T-helper 2 cell (primary cell): ENCODE measurements at regions not wholly inside any gene's neighbourhood (a gene's known extent, or its start where the extent isn't known, plus 50 kb on each side); places are given as distances from the start of the nearest gene placed in this dataset.

Source experiments
- DNase-seq, 5 experiments: peaks; one replicate each; pipeline versions ENCODE4 v3.0.0 to v3.0.0-alpha.2; 2012 to 2022

DNA sequence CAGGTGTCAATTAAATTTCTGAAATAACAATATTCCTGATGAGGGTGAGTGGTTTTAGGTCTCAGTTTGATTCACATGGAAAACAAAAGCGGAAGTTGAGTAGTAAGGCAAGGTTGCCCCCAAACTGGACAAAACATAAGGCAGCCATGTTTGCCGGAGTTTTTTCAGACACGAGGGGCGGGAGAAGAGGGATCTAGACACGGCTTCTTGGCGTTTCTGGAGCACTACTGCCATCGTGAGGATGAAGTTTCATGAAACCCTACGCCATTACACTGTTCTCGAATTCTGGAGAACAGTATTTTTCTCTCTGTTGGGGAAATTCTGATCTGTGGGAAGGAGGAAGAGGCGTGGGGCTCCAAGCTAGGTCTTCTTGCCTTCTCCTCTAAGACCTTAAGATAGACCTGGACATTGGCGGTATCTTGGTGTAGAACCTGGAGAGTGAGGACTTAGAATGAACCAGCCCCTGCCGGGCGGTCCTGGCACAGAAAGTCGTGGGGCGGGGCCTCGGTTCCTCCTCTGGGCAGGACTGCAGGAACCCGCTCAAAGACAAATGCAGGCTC, 160.3 kb downstream of the OR13H1 start:
- DNase-seq = peak in 1 of 5 experiments; percentile 79

- no peak for DNase-seq
These were observed 165.7 kb downstream of the OR13H1 start for GRCh38 chrX:131709553-131709952.

DNA sequence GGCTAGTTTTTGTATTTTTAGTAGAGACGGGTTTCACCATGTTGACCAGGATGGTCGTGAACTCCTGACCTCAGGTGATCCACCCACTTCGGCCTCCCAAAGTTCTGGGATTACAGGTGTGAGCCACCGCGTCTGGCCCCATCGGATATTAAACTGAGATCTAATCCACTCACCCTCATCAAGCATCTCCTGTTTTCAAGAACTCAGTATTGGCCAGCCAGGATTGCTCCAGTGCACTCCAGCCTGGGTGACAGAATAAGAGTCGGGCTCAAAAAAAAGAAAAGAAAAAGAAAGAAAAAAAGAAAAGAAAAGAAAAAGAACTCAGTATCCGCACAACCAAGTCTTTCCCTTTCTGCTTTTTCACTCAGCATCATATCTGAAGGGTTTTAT, 167.6 kb downstream of the OR13H1 start:
- no peak for DNase-seq

GRCh38 chrX:131723646-131724045, 179.8 kb downstream of the OR13H1 start:
- DNase-seq = no peak

GRCh38 chrX:131724292-131724691, 180.4 kb downstream of the OR13H1 start:
- DNase-seq = no peak

GRCh38 chrX:131725001-131725654, 181.3 kb downstream of the OR13H1 start:
- no peak for DNase-seq

- DNase-seq = no peak
These were observed 183.9 kb downstream of the OR13H1 start for GRCh38 chrX:131727778-131728177.

- DNase-seq = peak in 1 of 5 experiments; percentile 81
These were observed 184.6 kb downstream of the OR13H1 start for GRCh38 chrX:131728295-131729145.

DNA sequence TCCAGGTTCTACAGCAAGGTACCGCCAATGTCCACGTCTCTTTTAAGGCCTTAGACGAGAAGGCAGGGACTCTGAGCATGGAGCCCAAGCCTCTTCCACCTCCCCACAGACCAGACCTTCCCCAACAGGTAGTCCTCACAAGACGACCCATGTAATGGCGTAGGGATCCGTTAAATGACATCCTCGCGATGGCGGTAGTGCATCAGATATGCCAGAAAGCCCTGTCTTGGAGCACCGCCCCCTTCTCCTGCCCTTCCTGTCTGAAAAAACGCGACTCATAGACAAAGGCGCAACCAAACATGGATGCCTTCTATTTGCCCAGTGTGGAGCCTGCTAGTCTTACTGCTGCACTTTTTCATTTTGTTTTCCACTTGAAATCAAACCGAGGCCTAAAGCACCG, 185.4 kb downstream of the OR13H1 start:
- peak in 1 of 5 experiments; percentile 74 for DNase-seq

- DNase-seq = peak in 1 of 5 experiments; percentile 46
These were observed 190.7 kb downstream of the OR13H1 start for GRCh38 chrX:131734621-131735020.

DNA sequence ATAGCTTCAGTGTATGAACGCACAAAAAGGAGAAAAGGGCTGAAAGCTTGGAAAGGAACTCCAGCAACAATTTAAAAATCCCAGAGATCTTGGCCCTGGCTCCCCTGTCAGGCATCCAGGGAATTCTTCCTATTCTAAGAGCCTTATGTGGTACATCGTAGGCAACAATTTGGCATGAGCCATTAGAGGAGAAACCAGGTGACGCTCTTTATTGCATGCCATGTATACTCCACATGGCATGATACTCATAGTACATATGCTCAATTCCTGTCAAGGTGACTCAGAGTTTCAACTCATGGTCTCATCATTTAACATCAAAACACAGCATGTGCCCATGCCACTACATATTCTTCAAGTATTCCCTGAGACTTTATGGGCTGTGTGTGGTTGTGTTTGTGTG, 191.3 kb downstream of the OR13H1 start:
- DNase-seq = no peak

DNA sequence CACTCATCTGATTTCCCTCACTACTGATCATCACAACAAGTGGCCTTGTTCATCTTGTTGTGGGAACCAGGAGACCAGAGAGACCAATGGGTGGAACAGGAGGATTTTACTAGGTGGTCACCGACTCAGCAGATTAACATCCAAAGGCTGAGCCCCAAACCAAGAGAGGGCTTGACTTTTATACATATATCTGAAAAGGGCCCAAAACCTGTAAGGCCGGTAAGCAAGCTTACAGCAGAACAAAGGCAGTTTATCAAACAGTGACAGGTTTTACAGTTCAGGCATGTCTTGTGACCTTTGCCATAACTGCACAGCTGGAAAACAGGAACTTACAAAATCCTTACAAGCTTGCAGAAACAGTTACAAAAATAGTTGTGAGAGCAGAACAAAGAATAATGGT, 195.9 kb downstream of the OR13H1 start:
- no peak for DNase-seq

DNA sequence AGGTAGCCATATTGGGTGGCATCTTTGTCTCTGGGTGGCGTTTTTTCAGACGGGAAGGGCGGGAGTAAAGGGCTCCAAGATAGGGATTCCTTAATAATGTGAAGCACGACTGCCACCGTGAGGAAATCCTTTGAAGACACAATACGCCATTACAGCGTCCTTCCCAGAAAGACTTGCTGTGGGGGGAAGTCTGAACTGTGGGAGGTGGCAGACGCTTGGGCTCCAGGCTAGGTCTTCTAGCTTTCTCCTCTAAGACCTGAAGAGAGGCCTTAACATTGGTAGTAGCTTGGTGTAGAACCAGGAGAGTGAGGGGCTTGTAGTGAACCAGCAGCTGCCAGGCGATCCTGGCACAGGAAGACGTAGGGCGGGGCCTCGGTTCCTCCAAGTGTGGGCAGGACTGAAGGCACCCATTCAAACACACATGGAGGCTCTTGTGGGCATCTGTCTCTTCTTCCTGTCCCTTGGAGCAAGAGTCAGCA, 197.3 kb downstream of the OR13H1 start:
- peak in 1 of 5 experiments; percentile 69 for DNase-seq

DNA sequence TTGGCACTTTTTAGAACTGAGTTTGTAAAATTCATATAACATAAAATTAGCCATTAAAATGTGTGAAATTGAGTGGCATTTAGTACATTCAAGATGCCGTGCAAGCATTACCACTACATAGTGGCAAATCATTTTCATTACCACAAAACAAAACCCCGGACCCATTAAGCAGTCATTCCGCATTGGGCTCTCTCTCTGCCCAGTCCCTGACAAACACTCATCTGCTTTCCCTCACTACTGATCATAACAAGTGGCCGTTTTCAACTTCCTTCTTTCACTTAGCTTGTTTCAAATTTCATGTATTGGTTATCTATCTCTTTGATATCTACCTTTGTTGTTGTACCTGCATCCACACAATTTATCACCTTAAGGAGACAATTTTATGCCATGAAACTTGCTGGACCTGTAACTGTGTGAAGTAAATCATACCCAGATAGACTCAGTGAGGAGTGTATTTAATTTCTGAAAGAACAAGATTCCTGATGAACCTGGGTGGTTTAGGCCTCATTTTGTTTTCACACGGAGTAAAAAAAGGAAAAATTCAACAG, 202.1 kb downstream of the OR13H1 start:
- no peak for DNase-seq

- peak in 1 of 5 experiments; percentile 75 for DNase-seq
These were observed 202.7 kb downstream of the OR13H1 start for GRCh38 chrX:131746491-131746968.

- DNase-seq = peak in 1 of 5 experiments; percentile 69
These were observed 203.3 kb downstream of the OR13H1 start for GRCh38 chrX:131747173-131747572.

- peak in 1 of 5 experiments; percentile 70 for DNase-seq
These were observed 208.8 kb downstream of the OR13H1 start for GRCh38 chrX:131752493-131753198.

- peak in 1 of 5 experiments; percentile 61 for DNase-seq
These were observed 218.9 kb downstream of the OR13H1 start for GRCh38 chrX:131762802-131763234.

DNA sequence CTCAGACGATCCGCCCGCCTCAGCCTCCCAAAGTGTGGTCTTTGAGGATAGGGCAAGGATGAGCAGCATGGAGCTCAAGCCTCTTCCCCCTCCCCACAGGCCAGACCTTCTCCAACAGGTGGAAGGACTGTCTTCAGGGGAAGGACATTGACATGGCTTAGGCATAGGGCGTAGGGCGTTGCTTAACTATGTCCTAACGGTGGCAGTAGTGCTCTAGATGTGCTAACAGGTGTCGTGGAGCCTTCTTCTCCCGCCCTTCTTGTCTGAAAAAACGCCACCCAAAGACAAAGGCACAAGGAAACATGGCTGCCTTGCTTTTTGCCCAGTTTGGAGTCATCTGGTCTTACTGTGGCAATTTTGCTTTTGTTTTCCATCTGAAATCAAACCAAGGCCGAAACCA, 219.8 kb downstream of the OR13H1 start:
- DNase-seq = peak in 1 of 5 experiments; percentile 80

- no peak for DNase-seq
These were observed 220.3 kb downstream of the OR13H1 start for GRCh38 chrX:131764216-131764615.

DNA sequence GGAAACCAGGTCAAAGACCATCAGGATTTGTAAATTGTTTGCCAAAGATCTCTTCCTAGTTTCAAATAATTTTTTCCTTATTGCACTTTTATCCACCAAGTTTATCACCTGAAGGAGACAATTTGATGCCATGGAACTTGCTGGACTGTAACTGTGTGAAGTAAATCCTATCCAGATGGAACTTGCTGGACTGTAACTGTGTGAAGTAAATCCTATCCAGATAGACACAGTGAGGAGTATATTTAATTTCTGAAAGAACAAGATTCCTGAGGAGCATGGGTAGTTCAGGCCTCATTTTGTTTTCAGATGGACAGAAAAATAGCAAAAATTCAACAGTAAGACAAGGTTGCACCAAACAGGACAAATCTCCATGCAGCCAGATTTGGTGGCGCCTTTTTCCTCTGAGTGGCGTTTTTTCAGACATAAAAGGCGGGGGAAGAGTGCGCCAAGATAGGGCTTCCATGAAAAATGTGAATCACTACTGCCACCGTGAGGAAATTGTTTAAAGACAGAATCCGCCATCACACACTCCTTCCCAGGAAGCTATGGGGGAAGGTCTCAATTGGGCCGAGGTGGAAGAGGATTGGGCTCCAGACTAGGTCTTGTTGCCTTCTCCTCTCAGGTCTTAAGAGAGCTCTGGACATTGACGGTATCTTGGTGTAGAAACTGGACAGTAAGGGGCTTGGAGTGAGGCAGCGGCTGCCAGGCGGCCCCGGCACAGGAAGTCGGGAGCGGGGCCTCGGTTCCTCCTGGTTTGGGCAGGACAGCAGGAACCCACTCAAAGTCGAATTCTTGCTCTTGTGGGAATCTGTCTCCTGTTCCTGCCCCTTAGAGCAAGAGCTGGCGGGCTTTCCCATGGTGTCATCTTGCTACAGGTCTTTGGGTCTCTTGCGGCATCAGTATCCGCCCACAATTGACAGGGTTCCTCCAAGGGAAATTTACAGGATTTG, 234.7 kb downstream of the OR13H1 start:
- DNase-seq = peak in 1 of 5 experiments; percentile 71
